Astrocyte (in vitro differentiated cells and primary cell): ENCODE measurements at regions not wholly inside any gene's neighbourhood (a gene's known extent, or its start where the extent isn't known, plus 50 kb on each side); places are given as distances from the start of the nearest gene placed in this dataset.

Experiments used
- CTCF ChIP-seq: IDR thresholded peaks from 2 replicates; pipeline ENCODE4 v1.5.1; 2011; ENCODE audit warnings: low read depth, mild to moderate bottlenecking, inconsistent platforms, low read length, moderate library complexity; ENCODE audit not compliant: insufficient read depth
- EZH2 ChIP-seq: IDR thresholded peaks from 2 replicates; pipeline ENCODE4 v1.6.1; 2012; ENCODE audit warnings: mild to moderate bottlenecking, low read length, inconsistent platforms; ENCODE audit not compliant: insufficient read depth

GRCh38 chr22:49118065-49118464 is 709.6 kb downstream of the BRD1 start:
- TF ChIP-seq CTCF (no peak), EZH2 (no peak)
